ENCODE measurements at regions not wholly inside any gene's neighbourhood (a gene's known extent, or its start where the extent isn't known, plus 50 kb on each side); places are given as distances from the start of the nearest gene placed in this dataset.

- no peak overlapping the region for H2BK12ac ChIP-seq (ENCODE audit: low read depth, low read length)
- FAIRE-seq (no peak), DNase-seq (ENCODE audit: low read depth in 1 of 2, low spot score in 2 of 2) (no peak)
- H2BK20ac ChIP-seq (ENCODE audit: low read length): no peak overlapping the region
- H3K4me3 ChIP-seq (ENCODE audit: extremely low read depth in 1 of 4, insufficient read depth in 2 of 4, low read depth in 3 of 4, low read length in 4 of 4): no peak overlapping the region
- H3K4ac ChIP-seq (replicated peaks; ENCODE audit: insufficient read length, low read depth, low read length): no peak overlapping the region
- H2AK5ac ChIP-seq (ENCODE audit: low read depth, low read length): no peak overlapping the region
- no peak overlapping the region for H2BK120ac ChIP-seq (replicated peaks; ENCODE audit: low read depth, low read length)
- H3K79me2 ChIP-seq (ENCODE audit: control insufficient read depth in 1 of 2, insufficient read depth in 2 of 2, low read length in 2 of 2): no peaks in the 10 kb centered on the region
- H3K27me3 ChIP-seq (replicated peaks in 1 of 4; ENCODE audit: control insufficient read depth in 3 of 4, extremely low read depth in 1 of 4, insufficient read depth in 3 of 4, low read length in 3 of 4): no peaks in the 10 kb centered on the region
- H3K23ac ChIP-seq (ENCODE audit: insufficient read length): no peak overlapping the region
- H2BK5ac ChIP-seq (ENCODE audit: low read depth, low read length): no peak overlapping the region
- H4K5ac ChIP-seq (ENCODE audit: insufficient read length, low read depth, low read length): no peak overlapping the region
- no peaks in the 10 kb centered on the region for H3K9me3 ChIP-seq (ENCODE audit: insufficient read depth in 2 of 2, low read depth in 1 of 2, low read length in 1 of 2)
- no peaks in the 10 kb centered on the region for H3K79me1 ChIP-seq (ENCODE audit: low read depth, low read length)
- H3K4me2 ChIP-seq (ENCODE audit: insufficient read depth in 1 of 2, low read depth in 2 of 2, low read length in 2 of 2): no peak overlapping the region
- no peak overlapping the region for H2BK15ac ChIP-seq (ENCODE audit: low read length)
- no peaks in the 10 kb centered on the region for H3K23me2 ChIP-seq (ENCODE audit: low read depth, low read length)
- WGBS, 2 experiments (ENCODE audit: extremely low coverage in 1 of 2, insufficient coverage in 1 of 2, insufficient read length in 1 of 2, insufficient replicate concordance in 2 of 2, low coverage in 1 of 2, low lambda C conversion rate in 2 of 2, missing lambda C conversion rate in 1 of 2): 75% methylated on average over 7 of the region's 7 CpGs; no CpG with 5 or more reads in 1 of the 2 experiments
- no peak overlapping the region for H4K91ac ChIP-seq (replicated peaks; ENCODE audit: insufficient read length, low read length)
- no peak overlapping the region for H2AFZ ChIP-seq (ENCODE audit: low read length)
- peaks cover 0 to 6% (median 0%) of the 10 kb centered on the region in 4 experiments; a peak in 1 of 7 replicates for H3K4me1 ChIP-seq (replicated peaks in 1 of 4; ENCODE audit: control insufficient read depth in 3 of 4, insufficient read depth in 4 of 4, low read length in 3 of 4)
- no peak overlapping the region for H4K8ac ChIP-seq (ENCODE audit: extremely low read depth, insufficient read depth, low read length)
- H3K56ac ChIP-seq (replicated peaks; ENCODE audit: insufficient read length, low read depth, low read length): no peak overlapping the region
- H4K20me1 ChIP-seq (replicated peaks in 1 of 2; ENCODE audit: control insufficient read depth in 1 of 2, insufficient read depth in 2 of 2, low read length in 2 of 2): no peaks in the 10 kb centered on the region
- H3K36me3 ChIP-seq (ENCODE audit: control insufficient read depth in 2 of 4, insufficient read depth in 4 of 4, low read length in 3 of 4): no peaks in the 10 kb centered on the region
- ChIA-PET CTCF (ENCODE audit: partially characterized antibody) (interaction anchor here (1.1 to 1.8 kb wide), 2 partner anchors 29 to 38 kb away, joined by 3 to 7 read pairs; no protein-coding TSS in a partner anchor), POLR2A (ENCODE audit: partially characterized antibody) (no interaction called here)
- H3K14ac ChIP-seq (ENCODE audit: insufficient read length): no peak overlapping the region
- H3K27ac ChIP-seq (ENCODE audit: low read depth, low read length): no peak overlapping the region
- no peak overlapping the region for H3K9ac ChIP-seq (replicated peaks in 1 of 4; ENCODE audit: extremely low read depth in 1 of 4, low read depth in 3 of 4, low read length in 3 of 4)
- no peak overlapping the region for H3K18ac ChIP-seq (ENCODE audit: extremely low read depth, low read length)
- TF ChIP-seq JUN (IDR thresholded peaks at IDR 0.05; ENCODE audit: low read depth, low read length) (no peak), CEBPB (IDR thresholded peaks at IDR 0.05; ENCODE audit: low read depth, low read length) (no peak), BCL11A (IDR thresholded peaks at IDR 0.05; ENCODE audit: low read depth in 2 of 2, low read length in 2 of 2) (no peak), EGR1 (IDR thresholded peaks at IDR 0.05; ENCODE audit: borderline replicate concordance, low read depth, low read length) (no peak), CBX5 (IDR thresholded peaks at IDR 0.05; ENCODE audit: low read depth, low read length) (no peak), RAD21 (IDR thresholded peaks at IDR 0.05 in 1 of 2, conservative IDR thresholded peaks at IDR 0.05 in 1 of 2; ENCODE audit: low read depth in 2 of 2, low read length in 2 of 2) (no peak), SUZ12 (IDR thresholded peaks at IDR 0.05; ENCODE audit: low read length) (no peak), E2F6 (IDR thresholded peaks at IDR 0.05) (no peak)
Measured at GRCh38 chr22:19593991-19594569, 69.9 kb upstream of the CLDN5 start.

Measured in H1 (cell line).